GM12891 (cell line): ENCODE measurements at regions not wholly inside any gene's neighbourhood (a gene's known extent, or its start where the extent isn't known, plus 50 kb on each side); places are given as distances from the start of the nearest gene placed in this dataset.

Source experiments
- POLR2A ChIP-seq: IDR thresholded peaks from 2 replicates; pipeline ENCODE4 v1.6.1; 2011; ENCODE audit warnings: low read depth, low read length, control low read depth
- POLR2AphosphoS5 ChIP-seq: IDR thresholded peaks from 2 replicates; pipeline ENCODE4 v1.6.1; 2011; ENCODE audit warnings: low read depth, low read length, control low read depth

DNA sequence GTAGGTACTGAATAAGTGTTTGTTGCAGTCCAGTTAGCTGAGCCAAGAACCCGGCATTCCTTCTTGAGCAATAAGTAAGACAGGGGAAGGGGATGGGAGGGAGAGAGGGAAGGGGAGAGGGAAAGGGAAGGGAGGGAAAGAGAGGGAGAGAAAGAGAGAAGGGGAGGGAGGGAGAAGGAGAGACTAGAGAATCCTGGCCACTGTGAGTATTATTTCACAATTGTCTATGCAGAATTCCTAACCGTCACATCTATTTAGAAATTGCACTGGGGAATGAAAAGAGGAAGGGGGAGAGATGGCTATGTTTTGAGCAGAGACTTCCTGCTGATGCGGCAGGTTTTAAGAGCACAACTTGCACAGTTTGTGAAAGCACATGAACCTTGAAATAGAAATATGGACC, 251.4 kb upstream of the ZMIZ1 start:
- no peak for TF ChIP-seq POLR2A
- TF ChIP-seq POLR2AphosphoS5, result no peak
